ENCODE measurements at regions not wholly inside any gene's neighbourhood (a gene's known extent, or its start where the extent isn't known, plus 50 kb on each side); places are given as distances from the start of the nearest gene placed in this dataset.

DNA sequence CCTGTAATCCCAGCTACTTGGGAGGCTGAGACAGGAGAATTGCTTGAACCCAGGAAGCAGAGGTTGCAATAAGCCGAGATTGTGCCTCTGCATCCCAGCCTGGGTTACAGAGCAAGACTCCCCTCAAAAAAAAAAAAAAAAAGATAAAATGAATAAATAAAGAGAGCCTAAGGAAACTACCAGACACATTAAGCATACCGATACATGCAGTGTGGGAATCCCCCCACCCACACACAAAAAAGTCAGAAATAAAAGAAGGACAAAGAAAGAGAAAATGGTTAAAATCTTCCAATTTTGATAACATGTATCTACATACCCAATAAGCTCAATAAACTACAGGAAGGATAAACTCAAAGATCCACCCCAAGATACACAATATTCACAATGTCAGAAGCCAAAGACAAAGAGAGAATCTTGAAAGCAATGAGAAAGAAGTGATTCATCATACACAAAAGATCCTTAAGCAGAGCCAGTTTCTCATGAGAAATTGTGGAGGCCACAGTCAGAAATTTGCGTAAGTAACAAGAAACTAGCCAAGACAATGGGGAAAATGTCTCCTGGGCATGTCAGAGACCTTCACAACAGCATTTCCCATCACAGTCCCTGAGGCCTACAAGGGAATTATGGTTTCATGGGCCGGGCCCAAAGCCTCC is 1197.0 kb downstream of the AMY1C start:
- no peak for TF ChIP-seq TAF1 (IDR thresholded peaks at IDR 0.05; ENCODE audit: borderline replicate concordance, insufficient read depth, low read length)
- no peak for TF ChIP-seq POLR2AphosphoS5 (IDR thresholded peaks at IDR 0.05; ENCODE audit: low read depth, low read length)
- no peak for TF ChIP-seq FOXP2 (optimal IDR thresholded peaks at IDR 0.05; ENCODE audit: borderline replicate concordance, extremely low read depth, extremely low read length, insufficient read depth)
- no peak for TF ChIP-seq SIN3A (IDR thresholded peaks at IDR 0.05; ENCODE audit: borderline replicate concordance, insufficient read depth, low read length)
- TF ChIP-seq, protein P1, sequence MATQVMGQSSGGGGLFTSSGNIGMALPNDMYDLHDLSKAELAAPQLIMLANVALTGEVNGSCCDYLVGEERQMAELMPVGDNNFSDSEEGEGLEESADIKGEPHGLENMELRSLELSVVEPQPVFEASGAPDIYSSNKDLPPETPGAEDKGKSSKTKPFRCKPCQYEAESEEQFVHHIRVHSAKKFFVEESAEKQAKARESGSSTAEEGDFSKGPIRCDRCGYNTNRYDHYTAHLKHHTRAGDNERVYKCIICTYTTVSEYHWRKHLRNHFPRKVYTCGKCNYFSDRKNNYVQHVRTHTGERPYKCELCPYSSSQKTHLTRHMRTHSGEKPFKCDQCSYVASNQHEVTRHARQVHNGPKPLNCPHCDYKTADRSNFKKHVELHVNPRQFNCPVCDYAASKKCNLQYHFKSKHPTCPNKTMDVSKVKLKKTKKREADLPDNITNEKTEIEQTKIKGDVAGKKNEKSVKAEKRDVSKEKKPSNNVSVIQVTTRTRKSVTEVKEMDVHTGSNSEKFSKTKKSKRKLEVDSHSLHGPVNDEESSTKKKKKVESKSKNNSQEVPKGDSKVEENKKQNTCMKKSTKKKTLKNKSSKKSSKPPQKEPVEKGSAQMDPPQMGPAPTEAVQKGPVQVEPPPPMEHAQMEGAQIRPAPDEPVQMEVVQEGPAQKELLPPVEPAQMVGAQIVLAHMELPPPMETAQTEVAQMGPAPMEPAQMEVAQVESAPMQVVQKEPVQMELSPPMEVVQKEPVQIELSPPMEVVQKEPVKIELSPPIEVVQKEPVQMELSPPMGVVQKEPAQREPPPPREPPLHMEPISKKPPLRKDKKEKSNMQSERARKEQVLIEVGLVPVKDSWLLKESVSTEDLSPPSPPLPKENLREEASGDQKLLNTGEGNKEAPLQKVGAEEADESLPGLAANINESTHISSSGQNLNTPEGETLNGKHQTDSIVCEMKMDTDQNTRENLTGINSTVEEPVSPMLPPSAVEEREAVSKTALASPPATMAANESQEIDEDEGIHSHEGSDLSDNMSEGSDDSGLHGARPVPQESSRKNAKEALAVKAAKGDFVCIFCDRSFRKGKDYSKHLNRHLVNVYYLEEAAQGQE (IDR thresholded peaks at IDR 0.05; ENCODE audit: insufficient read depth in 1 of 2, low read depth in 2 of 2, low read length in 2 of 2), result no peak

DNA sequence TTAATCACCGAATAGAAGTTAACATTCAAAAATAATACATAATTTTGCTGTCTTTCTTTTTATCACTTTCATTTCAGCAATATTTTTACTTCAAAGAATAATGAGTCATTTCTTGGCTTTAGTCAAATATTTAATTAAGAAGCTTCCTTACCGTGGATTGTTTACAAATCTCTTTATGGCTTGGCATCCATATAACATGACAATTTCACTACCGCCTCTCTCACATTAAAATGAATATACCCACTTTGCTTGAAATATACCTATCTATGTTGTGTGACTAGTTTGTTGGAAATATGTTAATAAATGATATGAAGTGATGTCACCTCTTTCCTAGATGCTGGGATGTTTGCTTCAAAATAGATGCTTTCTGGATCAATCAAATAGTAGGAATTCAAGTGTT is 1203.9 kb downstream of the AMY1C start:
- TF ChIP-seq, protein P1 (IDR thresholded peaks at IDR 0.05; ENCODE audit: insufficient read depth in 1 of 2, low read depth in 2 of 2, low read length in 2 of 2), result no peak
- no peak for TF ChIP-seq TAF1 (IDR thresholded peaks at IDR 0.05; ENCODE audit: borderline replicate concordance, insufficient read depth, low read length)
- TF ChIP-seq FOXP2 (optimal IDR thresholded peaks at IDR 0.05; ENCODE audit: borderline replicate concordance, extremely low read depth, extremely low read length, insufficient read depth), result no peak
- TF ChIP-seq SIN3A (IDR thresholded peaks at IDR 0.05; ENCODE audit: borderline replicate concordance, insufficient read depth, low read length), result no peak
- no peak for TF ChIP-seq POLR2AphosphoS5 (IDR thresholded peaks at IDR 0.05; ENCODE audit: low read depth, low read length)

DNA sequence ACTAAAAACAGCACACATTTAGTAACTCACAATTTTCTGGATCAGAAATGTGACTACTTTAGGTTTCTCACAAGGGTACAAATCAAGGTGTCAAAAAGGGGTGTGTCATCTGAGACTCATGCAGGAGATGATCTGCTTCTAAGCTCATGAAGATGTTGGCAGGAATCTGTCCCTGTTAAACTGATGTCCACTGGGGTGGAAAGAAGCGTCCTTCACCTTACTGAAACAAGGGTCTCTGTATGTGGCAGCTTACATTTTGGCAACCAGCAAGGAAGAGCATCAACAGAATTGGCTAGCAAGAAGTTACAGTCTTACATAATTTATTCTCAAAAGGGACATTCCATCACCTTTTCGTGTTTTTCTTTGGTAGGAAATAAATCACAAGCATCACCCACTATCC is 1223.8 kb downstream of the AMY1C start:
- TF ChIP-seq TAF1 (IDR thresholded peaks at IDR 0.05; ENCODE audit: borderline replicate concordance, insufficient read depth, low read length) (no peak), FOXP2 (optimal IDR thresholded peaks at IDR 0.05; ENCODE audit: borderline replicate concordance, extremely low read depth, extremely low read length, insufficient read depth) (no peak), SIN3A (IDR thresholded peaks at IDR 0.05; ENCODE audit: borderline replicate concordance, insufficient read depth, low read length) (no peak), POLR2AphosphoS5 (IDR thresholded peaks at IDR 0.05; ENCODE audit: low read depth, low read length) (no peak)
- TF ChIP-seq, protein P1 (IDR thresholded peaks at IDR 0.05; ENCODE audit: insufficient read depth in 1 of 2, low read depth in 2 of 2, low read length in 2 of 2), result no peak

DNA sequence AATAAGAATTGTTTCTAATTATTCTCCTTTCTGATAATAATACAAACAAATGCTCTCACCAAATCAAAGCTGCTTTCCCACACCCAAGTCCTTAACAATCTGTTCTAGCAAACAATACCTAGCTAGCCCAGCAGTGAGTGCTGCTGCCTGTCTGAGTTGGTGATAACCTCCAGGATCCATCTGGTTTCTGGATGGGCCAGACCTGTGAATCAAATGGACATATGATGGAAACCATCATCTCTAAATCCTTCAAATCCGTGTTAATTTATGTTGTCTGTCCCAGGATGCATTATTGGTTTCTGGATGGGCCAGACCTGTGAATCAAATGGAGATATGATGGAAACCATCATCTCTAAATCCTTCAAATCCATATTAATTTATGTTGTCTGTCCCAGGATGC is 1230.0 kb downstream of the AMY1C start:
- TF ChIP-seq SIN3A (IDR thresholded peaks at IDR 0.05; ENCODE audit: borderline replicate concordance, insufficient read depth, low read length), result no peak
- TF ChIP-seq POLR2AphosphoS5 (IDR thresholded peaks at IDR 0.05; ENCODE audit: low read depth, low read length), result no peak
- TF ChIP-seq TAF1 (IDR thresholded peaks at IDR 0.05; ENCODE audit: borderline replicate concordance, insufficient read depth, low read length), result no peak
- TF ChIP-seq, protein P1 (IDR thresholded peaks at IDR 0.05; ENCODE audit: insufficient read depth in 1 of 2, low read depth in 2 of 2, low read length in 2 of 2), result no peak
- no peak for TF ChIP-seq FOXP2 (optimal IDR thresholded peaks at IDR 0.05; ENCODE audit: borderline replicate concordance, extremely low read depth, extremely low read length, insufficient read depth)
